ENCODE measurements at regions not wholly inside any gene's neighbourhood (a gene's known extent, or its start where the extent isn't known, plus 50 kb on each side); places are given as distances from the start of the nearest gene placed in this dataset.

- Histone ChIP-seq H2AK9ac (replicated peaks; ENCODE audit: low read depth, low read length, poor library complexity) (no peak overlapping the region), H4K91ac (ENCODE audit: insufficient read depth, low read depth, low read length) (no peak overlapping the region), H4K8ac (ENCODE audit: low read depth in 2 of 2, low read length in 2 of 2) (no peak overlapping the region), H4K5ac (ENCODE audit: low read depth, low read length) (no peak overlapping the region), H3K4me3 (ENCODE audit: insufficient read depth, low read depth, low read length) (no peak overlapping the region), H2AFZ (replicated peaks; ENCODE audit: low read length, poor library complexity) (no peak overlapping the region), H3K79me1 (ENCODE audit: low read depth in 1 of 2, low read length in 2 of 2) (no peaks in the 10 kb centered on the region), H3K9me1 (ENCODE audit: insufficient read depth, low read length) (no peaks in the 10 kb centered on the region), H3K4me2 (ENCODE audit: low read depth, low read length) (no peak overlapping the region), H2BK20ac (ENCODE audit: low read depth, low read length) (no peak overlapping the region), H3K18ac (ENCODE audit: low read depth, low read length) (no peak overlapping the region), H3K4me1 (ENCODE audit: control insufficient read depth, insufficient read depth, low read length) (no peaks in the 10 kb centered on the region), H3K27ac (ENCODE audit: insufficient read depth, low read length) (no peak overlapping the region), H3K23ac (ENCODE audit: low read depth, low read length) (no peak overlapping the region), H3K36me3 (ENCODE audit: control insufficient read depth, insufficient read depth, low read length) (no peaks in the 10 kb centered on the region), H2AK5ac (ENCODE audit: low read depth, low read length) (no peak overlapping the region), H2BK5ac (ENCODE audit: low read depth, low read length, poor library complexity, severe bottlenecking) (no peak overlapping the region), H4K20me1 (ENCODE audit: insufficient read depth, low read length) (no peaks in the 10 kb centered on the region), H2BK120ac (ENCODE audit: low read depth, low read length) (no peak overlapping the region), H3K27me3 (ENCODE audit: control insufficient read depth, insufficient read depth, low read length) (no peaks in the 10 kb centered on the region), H3K9ac (ENCODE audit: low read depth, low read length) (no peak overlapping the region), H3K9me3 (ENCODE audit: control insufficient read depth, insufficient read depth, low read length) (peaks cover 24% of the 10 kb centered on the region), H2BK15ac (ENCODE audit: low read depth, low read length) (no peak overlapping the region), H3K4ac (ENCODE audit: low read depth, low read length) (no peak overlapping the region), H3K56ac (ENCODE audit: extremely low read depth, insufficient read depth, low read length) (no peak overlapping the region), H3K14ac (replicated peaks; ENCODE audit: low read depth, low read length) (no peak overlapping the region)
- DNase-seq (no peak), ATAC-seq (ENCODE audit: low read depth) (no peak)
- dilution Hi-C loops (cut with HindIII; ENCODE audit: low sequenced_read_pairs, unreplicated experiment): no loop called here
- ChIA-PET POLR2A (ENCODE audit: unreplicated experiment) (no interaction called here), CTCF (no interaction called here)
- BruUV-seq (replicated peaks): no TSS peak
- in situ Hi-C loops (cut with MboI; ENCODE audit: low sequenced_read_pairs): no loop called here
- intact Hi-C loops (cut with micrococcal nuclease): no loop called here
- 30% methylated on average over 2 of the region's 6 CpGs; no CpG with 5 or more reads in 1 of the 2 experiments for WGBS, 2 experiments (ENCODE audit: extremely low coverage in 2 of 2, insufficient read length in 1 of 2)
- TF ChIP-seq SMC3 (IDR thresholded peaks at IDR 0.05; ENCODE audit: low read depth, low read length): no peak
- TF ChIP-seq MAFK (IDR thresholded peaks at IDR 0.05; ENCODE audit: low read depth, low read length): no peak
These were observed 82.3 kb downstream of the MYCN start for GRCh38 chr2:16022548-16023240.

Measured in IMR-90 (cell line).